ENCODE measurements at regions not wholly inside any gene's neighbourhood (a gene's known extent, or its start where the extent isn't known, plus 50 kb on each side); places are given as distances from the start of the nearest gene placed in this dataset.

- H2AK5ac ChIP-seq (ENCODE audit: low read length, severe bottlenecking): no peak overlapping the region
- no peak overlapping the region for H2AFZ ChIP-seq (ENCODE audit: low read depth, low read length)
- H3K18ac ChIP-seq (ENCODE audit: low read depth in 1 of 2, low read length in 2 of 2): no peak overlapping the region
- H2BK15ac ChIP-seq (ENCODE audit: low read depth, poor library complexity, severe bottlenecking): no peak overlapping the region
- H4K91ac ChIP-seq (ENCODE audit: low read length): no peak overlapping the region
- peaks cover 14% of the 10 kb centered on the region for H3K9me3 ChIP-seq (ENCODE audit: control insufficient read depth, low read length)
- no peaks in the 10 kb centered on the region for H3K4me1 ChIP-seq (ENCODE audit: control insufficient read depth, insufficient read depth, low read depth, low read length)
- no peak overlapping the region for H3K23ac ChIP-seq (ENCODE audit: low read length in 2 of 2)
- peak overlapping the region in 1 of 2 experiments; percentile 32 for H3K4me3 ChIP-seq (ENCODE audit: insufficient read depth in 1 of 2, low read depth in 1 of 2, low read length in 2 of 2)
- H3K27me3 ChIP-seq (ENCODE audit: control insufficient read depth in 1 of 2, insufficient read depth in 1 of 2, low read length in 2 of 2): no peaks in the 10 kb centered on the region
- H3K4me2 ChIP-seq (ENCODE audit: low read length, poor library complexity, severe bottlenecking): no peak overlapping the region
- H2BK120ac ChIP-seq (ENCODE audit: low read depth, low read length): no peak overlapping the region
- H3K9ac ChIP-seq (ENCODE audit: low read length): no peak overlapping the region
- H3K36me3 ChIP-seq (ENCODE audit: control insufficient read depth in 1 of 2, insufficient read depth in 2 of 2, low read depth in 1 of 2, low read length in 2 of 2): no peaks in the 10 kb centered on the region
- H2BK12ac ChIP-seq (ENCODE audit: low read length in 2 of 2): no peak overlapping the region
- no peak overlapping the region for H2BK5ac ChIP-seq (ENCODE audit: low read depth, low read length, poor library complexity, severe bottlenecking)
- no peak overlapping the region for H3K4ac ChIP-seq (ENCODE audit: low read depth in 1 of 2, low read length in 2 of 2)
- no peak overlapping the region for H3K14ac ChIP-seq (ENCODE audit: low read length in 2 of 2)
- H4K8ac ChIP-seq (ENCODE audit: low read length): no peak overlapping the region
- no peak for DNase-seq
- H3K27ac ChIP-seq (ENCODE audit: low read length, poor library complexity, severe bottlenecking): no peak overlapping the region
- H3K79me1 ChIP-seq (replicated peaks; ENCODE audit: low read length, poor library complexity, severe bottlenecking): no peaks in the 10 kb centered on the region
Observed at GRCh38 chr10:96772196-96772595, 51.9 kb upstream of the PIK3AP1 start.

- Histone ChIP-seq H3K79me1 (replicated peaks; ENCODE audit: low read length, poor library complexity, severe bottlenecking) (no peaks in the 10 kb centered on the region), H3K36me3 (ENCODE audit: control insufficient read depth in 1 of 2, insufficient read depth in 2 of 2, low read depth in 1 of 2, low read length in 2 of 2) (no peaks in the 10 kb centered on the region), H4K91ac (ENCODE audit: low read length) (no peak overlapping the region), H3K27me3 (ENCODE audit: control insufficient read depth in 1 of 2, insufficient read depth in 1 of 2, low read length in 2 of 2) (no peaks in the 10 kb centered on the region), H3K27ac (ENCODE audit: low read length, poor library complexity, severe bottlenecking) (no peak overlapping the region), H3K4ac (ENCODE audit: low read depth in 1 of 2, low read length in 2 of 2) (no peak overlapping the region), H3K9ac (ENCODE audit: low read length) (no peak overlapping the region), H3K14ac (ENCODE audit: low read length in 2 of 2) (no peak overlapping the region), H3K23ac (ENCODE audit: low read length in 2 of 2) (no peak overlapping the region), H4K8ac (ENCODE audit: low read length) (no peak overlapping the region), H2BK12ac (ENCODE audit: low read length in 2 of 2) (no peak overlapping the region), H3K18ac (ENCODE audit: low read depth in 1 of 2, low read length in 2 of 2) (no peak overlapping the region), H3K9me3 (ENCODE audit: control insufficient read depth, low read length) (peaks cover 14% of the 10 kb centered on the region), H2BK15ac (ENCODE audit: low read depth, poor library complexity, severe bottlenecking) (no peak overlapping the region), H3K4me3 (ENCODE audit: insufficient read depth in 1 of 2, low read depth in 1 of 2, low read length in 2 of 2) (no peak overlapping the region), H2BK5ac (ENCODE audit: low read depth, low read length, poor library complexity, severe bottlenecking) (no peak overlapping the region), H3K4me1 (ENCODE audit: control insufficient read depth, insufficient read depth, low read depth, low read length) (no peaks in the 10 kb centered on the region), H2AK5ac (ENCODE audit: low read length, severe bottlenecking) (no peak overlapping the region), H2BK120ac (ENCODE audit: low read depth, low read length) (no peak overlapping the region), H3K4me2 (ENCODE audit: low read length, poor library complexity, severe bottlenecking) (no peak overlapping the region), H2AFZ (ENCODE audit: low read depth, low read length) (no peak overlapping the region)
- no peak for DNase-seq
- 100% methylated on average over 1 of the region's 1 CpG for WGBS
Observed at GRCh38 chr10:96770987-96771386, 50.7 kb upstream of the PIK3AP1 start.

All from mesenchymal stem cell (in vitro differentiated cells and primary cell).